Smooth muscle cell (in vitro differentiated cells): ENCODE measurements at regions not wholly inside any gene's neighbourhood (a gene's known extent, or its start where the extent isn't known, plus 50 kb on each side); places are given as distances from the start of the nearest gene placed in this dataset.

Experiments
- DNase-seq: peaks from one replicate; lab custom pipeline; 2025; ENCODE audit not compliant: unreplicated experiment; lab: John Stamatoyannopoulos, UW
- H2AFZ ChIP-seq: fragments of 200-600 bp; sonication (generic); 2 replicates; pipeline ENCODE4 v1.6.0; 2016; ENCODE audit warnings: antibody characterized with exemption, low read depth, mild to moderate bottlenecking
- H3F3A ChIP-seq: fragments of 200-600 bp; sonication (generic); 2 replicates; pipeline ENCODE4 v1.6.0; 2017; ENCODE audit warnings: antibody characterized with exemption, low read depth
- H3K27ac ChIP-seq: fragments of 200-600 bp; sonication (generic); 2 replicates; pipeline ENCODE4 v1.5.1; 2016; ENCODE audit warnings: low read depth, mild to moderate bottlenecking
- H3K27me3 ChIP-seq: fragments of 200-600 bp; sonication (generic); 2 replicates; pipeline ENCODE4 v1.6.1; 2016; ENCODE audit warnings: low read depth, mild to moderate bottlenecking
- H3K36me3 ChIP-seq: fragments of 200-600 bp; sonication (generic); 2 replicates; pipeline ENCODE4 v1.5.1; 2016; ENCODE audit warnings: low read depth
- H3K4me1 ChIP-seq: fragments of 200-600 bp; sonication (generic); 2 replicates; pipeline ENCODE4 v1.5.1; 2016; ENCODE audit warnings: low read depth
- H3K4me2 ChIP-seq: fragments of 200-600 bp; sonication (generic); 2 replicates; pipeline ENCODE4 v1.6.0; 2016; ENCODE audit warnings: mild to moderate bottlenecking
- H3K4me3 ChIP-seq: fragments of 200-600 bp; sonication (generic); 2 replicates; pipeline ENCODE4 v1.5.1; 2016; ENCODE audit warnings: mild to moderate bottlenecking
- H3K79me2 ChIP-seq: fragments of 200-600 bp; sonication (generic); 2 replicates; pipeline ENCODE4 v1.6.0; 2016; ENCODE audit warnings: low read depth, mild to moderate bottlenecking
- H3K9ac ChIP-seq: fragments of 200-600 bp; sonication (generic); 2 replicates; pipeline ENCODE4 v1.6.0; 2016; ENCODE audit warnings: low read depth
- H3K9me3 ChIP-seq: fragments of 200-600 bp; sonication (generic); replicated peaks from 2 replicates; pipeline ENCODE4 v1.5.1; 2016; ENCODE audit warnings: low read depth
- H4K20me1 ChIP-seq: fragments of 200-600 bp; sonication (generic); 2 replicates; pipeline ENCODE4 v1.6.0; 2016; ENCODE audit warnings: low read depth
- whole genome bisulfite sequencing: methylation state at CpG from one replicate; pipeline ENCODE4 v1.1.7; 2016; ENCODE audit warnings: low lambda C conversion rate; 5-methylcytosine and 5-hydroxymethylcytosine counted together
- TF ChIP-seq, protein P1 (sequence below): fragments of 200-600 bp; sonication (generic); IDR thresholded peaks from 2 replicates; pipeline ENCODE4 v1.5.1; 2017; ENCODE audit warnings: borderline replicate concordance, mild to moderate bottlenecking, antibody characterized with exemption; ENCODE audit not compliant: insufficient read depth, poor library complexity, severe bottlenecking

DNA sequence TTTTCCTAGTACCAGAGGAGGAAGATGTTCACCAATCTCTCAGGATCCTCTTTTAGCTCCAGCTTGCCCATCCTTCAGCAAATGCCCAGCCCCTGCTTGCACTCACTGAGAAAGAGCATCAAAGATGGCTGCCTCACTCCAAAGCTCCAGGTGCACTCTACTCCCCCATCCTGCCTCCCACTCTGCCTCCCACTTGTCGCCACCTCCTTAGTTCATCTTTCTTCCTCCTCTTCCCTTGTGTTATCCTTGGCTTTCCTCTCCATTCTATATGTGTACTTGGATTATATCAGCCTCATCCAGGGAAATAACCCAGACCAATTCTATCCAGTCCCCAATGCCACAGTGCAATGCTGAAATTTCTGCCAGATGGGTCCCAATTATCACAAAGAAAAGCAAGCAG is 87.1 kb upstream of the CPLX2 start:
- H3F3A ChIP-seq = no peaks in the 10 kb centered on the region
- H3K9ac ChIP-seq = no peak overlapping the region
- H3K4me2 ChIP-seq = no peak overlapping the region
- WGBS = 100% methylated on average over 1 of the region's 1 CpG
- peaks cover 78% of the 10 kb centered on the region for H3K27me3 ChIP-seq
- no peaks in the 10 kb centered on the region for H4K20me1 ChIP-seq
- H3K4me1 ChIP-seq = no peaks in the 10 kb centered on the region
- H3K36me3 ChIP-seq = no peaks in the 10 kb centered on the region
- no peaks in the 10 kb centered on the region for H3K9me3 ChIP-seq
- no peaks in the 10 kb centered on the region for H3K79me2 ChIP-seq
- TF ChIP-seq, protein P1, sequence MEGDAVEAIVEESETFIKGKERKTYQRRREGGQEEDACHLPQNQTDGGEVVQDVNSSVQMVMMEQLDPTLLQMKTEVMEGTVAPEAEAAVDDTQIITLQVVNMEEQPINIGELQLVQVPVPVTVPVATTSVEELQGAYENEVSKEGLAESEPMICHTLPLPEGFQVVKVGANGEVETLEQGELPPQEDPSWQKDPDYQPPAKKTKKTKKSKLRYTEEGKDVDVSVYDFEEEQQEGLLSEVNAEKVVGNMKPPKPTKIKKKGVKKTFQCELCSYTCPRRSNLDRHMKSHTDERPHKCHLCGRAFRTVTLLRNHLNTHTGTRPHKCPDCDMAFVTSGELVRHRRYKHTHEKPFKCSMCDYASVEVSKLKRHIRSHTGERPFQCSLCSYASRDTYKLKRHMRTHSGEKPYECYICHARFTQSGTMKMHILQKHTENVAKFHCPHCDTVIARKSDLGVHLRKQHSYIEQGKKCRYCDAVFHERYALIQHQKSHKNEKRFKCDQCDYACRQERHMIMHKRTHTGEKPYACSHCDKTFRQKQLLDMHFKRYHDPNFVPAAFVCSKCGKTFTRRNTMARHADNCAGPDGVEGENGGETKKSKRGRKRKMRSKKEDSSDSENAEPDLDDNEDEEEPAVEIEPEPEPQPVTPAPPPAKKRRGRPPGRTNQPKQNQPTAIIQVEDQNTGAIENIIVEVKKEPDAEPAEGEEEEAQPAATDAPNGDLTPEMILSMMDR = no peak
- H3K4me3 ChIP-seq = no peak overlapping the region
- DNase-seq = no peak
- no peak overlapping the region for H2AFZ ChIP-seq
- H3K27ac ChIP-seq = no peak overlapping the region

DNA sequence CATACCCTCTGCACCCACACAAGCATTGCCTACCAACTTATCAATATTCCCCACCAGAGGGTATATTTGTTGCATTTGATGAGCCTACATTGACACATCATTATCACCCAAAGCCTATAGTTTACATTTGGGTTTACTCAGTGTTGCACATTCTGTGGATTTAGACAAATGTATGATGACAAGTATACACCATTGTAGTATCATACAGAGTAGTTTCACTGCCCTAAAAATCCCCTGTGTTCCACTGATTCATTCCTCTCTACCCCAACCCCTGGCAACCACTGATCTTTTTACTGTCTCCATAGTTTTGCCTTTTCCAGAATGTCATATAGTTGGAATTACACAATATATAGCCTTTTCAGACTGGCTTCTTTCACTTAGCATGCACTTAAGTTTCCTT is 85.7 kb upstream of the CPLX2 start:
- no peaks in the 10 kb centered on the region for H3K4me1 ChIP-seq
- no peak overlapping the region for H3K9ac ChIP-seq
- TF ChIP-seq, protein P1 = no peak
- H3K27ac ChIP-seq = no peak overlapping the region
- no peak for DNase-seq
- H3K36me3 ChIP-seq = no peaks in the 10 kb centered on the region
- no peaks in the 10 kb centered on the region for H3K9me3 ChIP-seq
- no peaks in the 10 kb centered on the region for H3K79me2 ChIP-seq
- no peak overlapping the region for H2AFZ ChIP-seq
- no peaks in the 10 kb centered on the region for H3F3A ChIP-seq
- no peak overlapping the region for H3K4me3 ChIP-seq
- H3K4me2 ChIP-seq = no peak overlapping the region
- peaks cover 71% of the 10 kb centered on the region for H3K27me3 ChIP-seq
- H4K20me1 ChIP-seq = no peaks in the 10 kb centered on the region

DNA sequence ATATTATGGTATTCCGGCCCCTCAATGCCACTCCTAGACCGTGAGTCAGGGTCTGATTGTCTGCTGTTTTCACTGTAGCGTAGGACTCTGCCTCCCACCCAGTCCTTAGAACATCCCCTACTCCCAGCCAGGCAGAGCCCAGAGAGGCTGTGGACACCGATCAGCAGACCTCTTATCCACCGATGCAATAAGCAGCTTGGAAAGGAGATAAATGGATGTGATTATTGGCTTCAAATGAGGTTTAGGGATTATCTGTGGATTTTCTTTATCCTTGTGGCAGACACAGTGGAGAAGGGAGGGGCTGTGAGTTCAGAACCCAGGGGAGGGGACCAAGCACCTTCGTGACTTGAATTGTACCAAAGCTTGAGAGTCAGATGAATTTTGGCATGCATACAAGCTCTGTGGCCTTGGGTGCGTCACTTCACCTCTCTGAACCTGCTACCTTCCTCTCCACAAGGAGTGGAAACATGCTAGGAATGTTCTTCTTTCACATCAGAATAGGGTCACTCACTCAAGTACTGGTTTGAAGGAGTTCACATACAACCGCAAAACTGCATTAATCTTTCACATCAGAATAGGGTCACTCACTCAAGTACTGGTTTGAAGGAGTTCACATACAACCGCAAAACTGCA is 83.1 kb upstream of the CPLX2 start:
- Histone ChIP-seq H3K79me2 (no peaks in the 10 kb centered on the region), H3K36me3 (no peaks in the 10 kb centered on the region)
- 56% methylated on average over 9 of the region's 9 CpGs for WGBS

DNA sequence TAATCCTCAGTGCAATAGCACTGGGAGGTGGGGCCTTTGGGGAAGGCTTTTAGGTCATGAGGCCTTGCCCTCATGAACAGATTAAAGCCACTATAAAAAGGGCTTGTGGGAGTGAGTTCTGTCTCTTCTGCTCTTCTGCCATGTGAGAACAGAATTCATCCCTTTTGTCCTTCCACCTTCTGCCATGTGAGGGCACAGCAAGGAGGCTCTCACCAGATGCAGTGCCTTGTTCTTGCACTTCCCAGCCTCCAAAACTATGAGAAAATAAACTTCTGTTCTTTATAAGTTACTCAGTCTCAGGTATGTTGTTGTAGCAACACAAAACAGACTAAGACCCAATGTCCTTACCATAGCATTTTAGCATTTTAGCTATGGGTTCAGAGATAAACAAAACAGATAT is 81.7 kb upstream of the CPLX2 start:
- no peak for DNase-seq
- Histone ChIP-seq H3K9me3 (no peaks in the 10 kb centered on the region), H3K79me2 (no peaks in the 10 kb centered on the region), H2AFZ (no peak overlapping the region), H4K20me1 (no peaks in the 10 kb centered on the region), H3K4me1 (no peaks in the 10 kb centered on the region), H3K9ac (no peak overlapping the region), H3K4me2 (no peak overlapping the region), H3K27me3 (peaks cover 57% of the 10 kb centered on the region), H3K36me3 (no peaks in the 10 kb centered on the region), H3F3A (no peaks in the 10 kb centered on the region), H3K4me3 (no peak overlapping the region), H3K27ac (no peak overlapping the region)
- TF ChIP-seq, protein P1 = no peak

More for the DNA sequence above, 83.1 kb upstream of the CPLX2 start:
- Histone ChIP-seq H3K4me3 (no peak overlapping the region), H3K27me3 (peaks cover 57% of the 10 kb centered on the region), H3K9ac (no peak overlapping the region), H3K4me1 (no peaks in the 10 kb centered on the region), H4K20me1 (no peaks in the 10 kb centered on the region), H3K4me2 (no peak overlapping the region), H3K9me3 (no peaks in the 10 kb centered on the region), H2AFZ (no peak overlapping the region), H3K27ac (no peak overlapping the region), H3F3A (no peaks in the 10 kb centered on the region)
- TF ChIP-seq, protein P1 = no peak
- no peak for DNase-seq
